GM19438 (cell line): ENCODE measurements at regions not wholly inside any gene's neighbourhood (a gene's known extent, or its start where the extent isn't known, plus 50 kb on each side); places are given as distances from the start of the nearest gene placed in this dataset.
"Not testable (repeated sequence)": the region's sequence is repeated elsewhere in the genome, so short reads cannot be mapped to it uniquely, and the experiment has no call there.

ENCODE experiments used
- ATAC-seq: cut with Tn5 transposase; IDR thresholded peaks from one replicate; pipeline ENCODE4 v1.9.1; 2021; ENCODE audit warnings: low read depth; ENCODE audit not compliant: unreplicated experiment

- no peak for ATAC-seq
Measured at GRCh38 chr9:110076894-110077725, 130.8 kb downstream of the C9orf152 start.

DNA sequence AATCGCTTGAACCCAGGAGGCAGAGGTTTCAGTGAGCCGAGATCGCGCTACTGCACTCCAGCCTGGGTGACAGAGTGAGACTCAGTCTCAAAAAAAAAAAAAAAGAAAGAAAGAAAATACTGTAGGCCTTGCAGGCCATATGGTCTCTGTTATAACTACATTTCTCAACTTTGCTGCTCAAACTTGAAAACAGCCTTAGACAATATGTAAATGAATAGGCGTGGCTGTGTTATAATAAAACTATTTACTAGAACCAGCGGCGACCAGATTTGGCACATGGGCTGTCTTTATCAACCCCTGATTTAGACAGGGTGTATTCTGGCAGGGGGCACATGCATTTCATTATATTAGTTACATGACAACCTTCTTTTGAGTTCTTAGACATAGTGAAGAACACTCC is 130.0 kb downstream of the C9orf152 start:
- ATAC-seq = no peak

GRCh38 chr9:110078604-110079003 is 129.4 kb downstream of the C9orf152 start:
- ATAC-seq = no peak

GRCh38 chr9:110081395-110081794 is 126.6 kb downstream of the C9orf152 start:
- no peak for ATAC-seq

DNA sequence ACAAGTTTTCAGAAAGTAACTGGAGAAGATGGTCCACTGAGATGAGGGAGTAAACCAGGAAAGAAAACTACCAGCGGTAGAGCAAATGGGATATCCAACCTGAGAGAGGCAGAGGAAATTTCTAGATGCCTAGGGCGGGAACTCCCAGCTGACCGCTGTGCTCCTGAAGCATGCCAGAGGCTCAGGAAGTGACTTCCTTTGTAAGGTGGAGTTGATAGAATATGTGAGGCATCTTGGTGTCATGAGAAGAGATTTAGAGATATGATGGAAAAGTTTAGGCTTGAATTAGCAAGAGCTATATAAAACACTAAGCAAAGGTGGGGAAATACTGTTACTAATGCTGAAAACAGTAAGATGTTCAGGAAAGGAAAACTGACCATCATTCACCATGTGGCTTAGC is 124.1 kb downstream of the C9orf152 start:
- no peak for ATAC-seq

DNA sequence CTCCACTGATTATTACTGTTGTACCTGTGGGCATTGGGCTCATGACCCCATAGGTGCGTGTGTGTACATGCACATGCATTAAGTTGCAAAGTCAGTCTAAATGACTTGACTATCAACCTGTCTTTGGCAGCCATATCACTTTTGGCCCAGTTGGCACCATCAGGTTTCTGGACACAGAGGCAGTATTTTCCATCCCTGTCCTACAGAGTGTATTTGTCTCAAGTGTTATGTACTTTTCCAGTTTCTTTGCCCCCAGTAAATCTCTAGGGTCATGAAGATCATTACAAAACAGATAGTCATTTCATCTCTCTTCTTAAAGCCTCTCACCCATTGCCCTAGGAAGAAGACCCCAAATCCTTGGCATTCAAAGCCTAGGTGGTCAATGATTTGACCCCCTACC is 121.4 kb downstream of the C9orf152 start:
- no peak for ATAC-seq

GRCh38 chr9:110087605-110088004 is 120.4 kb downstream of the C9orf152 start:
- no peak for ATAC-seq

DNA sequence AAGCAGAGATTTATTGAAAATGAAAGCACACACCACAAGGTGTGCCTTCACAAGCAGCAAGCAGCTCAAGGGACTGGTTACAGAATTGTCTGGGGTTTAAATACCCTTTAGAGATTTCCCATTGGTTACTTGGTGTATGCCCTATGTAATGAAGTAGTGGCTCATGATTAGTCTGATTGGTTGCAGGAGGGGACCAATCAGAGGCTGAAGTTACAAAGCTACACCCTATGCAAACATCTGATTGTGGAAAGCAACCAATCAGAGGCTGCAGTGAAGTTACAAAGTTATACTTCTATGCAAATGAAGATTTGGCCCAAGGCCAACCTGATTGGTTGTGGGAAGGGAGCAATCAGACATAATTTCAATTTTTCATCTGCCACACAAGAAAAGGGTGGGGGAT is 119.9 kb downstream of the C9orf152 start:
- ATAC-seq = no peak

DNA sequence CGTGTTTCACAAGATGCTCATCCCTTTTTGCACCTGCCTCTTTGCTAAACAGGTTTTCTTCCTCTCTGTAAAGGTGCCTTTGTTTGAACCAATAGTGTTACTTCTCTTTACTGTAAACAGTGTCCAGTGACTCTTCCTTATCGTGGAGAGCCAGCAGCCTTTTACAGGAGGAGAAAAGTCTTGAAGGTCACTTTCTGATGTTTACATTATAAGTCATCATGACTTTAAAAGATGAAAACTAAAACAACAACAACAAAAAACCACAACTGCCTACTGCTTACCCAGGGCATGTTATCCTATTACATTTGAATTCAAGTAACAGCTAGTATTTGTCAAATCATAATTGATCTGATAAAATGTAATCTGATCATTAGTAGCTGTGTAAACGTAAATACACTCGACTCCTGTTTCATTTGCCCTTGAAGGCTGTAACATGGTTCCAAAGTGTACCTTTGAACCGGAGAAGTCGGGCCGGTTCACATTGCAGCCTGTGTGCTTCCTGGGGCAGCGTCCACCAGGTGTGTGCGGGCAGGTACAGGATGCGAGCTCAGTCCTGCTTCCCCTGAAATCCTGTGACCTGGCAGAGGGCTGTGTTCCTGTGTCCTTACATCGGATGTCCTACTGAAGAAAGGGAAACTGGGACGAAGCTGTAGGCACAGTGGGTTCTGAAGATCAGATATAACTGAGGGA is 118.1 kb downstream of the C9orf152 start:
- no peak for ATAC-seq

DNA sequence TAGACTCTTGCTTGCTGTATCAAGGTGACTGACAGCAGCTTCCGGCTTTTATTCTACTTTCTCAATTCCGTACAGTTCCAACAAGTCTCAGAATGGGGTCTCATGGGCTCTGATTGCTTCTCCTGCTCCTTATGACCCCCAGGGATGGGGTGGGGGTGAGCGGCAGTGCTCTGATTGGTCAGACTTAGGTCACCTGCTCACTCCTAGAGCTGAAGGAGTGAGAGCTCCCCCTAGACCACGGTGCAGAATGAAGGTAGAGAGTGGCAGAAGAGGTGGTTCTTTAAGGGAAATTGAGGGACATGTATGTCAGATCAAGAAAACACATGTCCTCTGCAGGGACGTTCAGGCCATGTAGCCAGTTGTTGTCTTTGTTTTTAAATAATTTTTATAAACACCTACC is 115.2 kb downstream of the C9orf152 start:
- ATAC-seq = no peak

DNA sequence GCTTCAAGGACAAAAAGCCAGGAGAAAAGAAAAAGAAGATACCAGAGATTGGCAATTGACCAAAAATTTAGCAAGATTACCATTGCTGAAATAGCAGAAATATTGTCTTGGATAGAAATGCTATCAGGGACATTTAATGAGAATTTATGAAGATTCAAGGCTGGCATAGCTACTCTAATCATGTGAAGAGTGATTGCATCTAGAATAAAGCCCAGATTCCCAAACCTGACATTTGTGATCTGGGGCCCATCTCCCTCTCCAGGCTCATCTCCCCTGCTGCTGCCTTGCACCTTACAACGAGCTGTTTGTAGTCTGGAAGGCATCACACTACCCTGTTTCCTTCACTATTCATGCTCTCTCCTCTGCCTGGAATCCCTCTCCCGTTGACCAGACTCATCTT is 114.5 kb downstream of the C9orf152 start:
- no peak for ATAC-seq

GRCh38 chr9:110093871-110094270 is 114.1 kb downstream of the C9orf152 start:
- ATAC-seq = no peak

- ATAC-seq = no peak
Measured at GRCh38 chr9:110095161-110095595, 112.8 kb downstream of the C9orf152 start.

GRCh38 chr9:110095776-110096175 is 112.2 kb downstream of the C9orf152 start:
- no peak for ATAC-seq

DNA sequence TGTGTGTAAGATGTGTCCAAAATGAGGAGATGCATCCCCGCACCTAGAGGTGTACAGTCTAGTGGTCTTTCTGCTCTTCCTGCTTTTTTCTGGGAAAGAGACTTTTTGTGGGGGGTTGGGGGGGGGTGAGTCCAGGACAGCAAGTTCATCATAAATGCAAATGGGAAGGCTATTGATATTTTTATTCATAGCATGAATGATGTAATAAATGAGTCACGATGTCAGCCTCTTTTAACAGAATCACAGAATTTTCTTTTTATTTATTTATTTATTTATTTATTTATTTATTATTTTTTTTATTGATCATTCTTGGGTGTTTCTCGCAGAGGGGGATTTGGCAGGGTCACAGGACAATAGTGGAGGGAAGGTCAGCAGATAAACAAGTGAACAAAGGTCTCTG is 111.3 kb downstream of the C9orf152 start:
- not testable (repeated sequence) for ATAC-seq

DNA sequence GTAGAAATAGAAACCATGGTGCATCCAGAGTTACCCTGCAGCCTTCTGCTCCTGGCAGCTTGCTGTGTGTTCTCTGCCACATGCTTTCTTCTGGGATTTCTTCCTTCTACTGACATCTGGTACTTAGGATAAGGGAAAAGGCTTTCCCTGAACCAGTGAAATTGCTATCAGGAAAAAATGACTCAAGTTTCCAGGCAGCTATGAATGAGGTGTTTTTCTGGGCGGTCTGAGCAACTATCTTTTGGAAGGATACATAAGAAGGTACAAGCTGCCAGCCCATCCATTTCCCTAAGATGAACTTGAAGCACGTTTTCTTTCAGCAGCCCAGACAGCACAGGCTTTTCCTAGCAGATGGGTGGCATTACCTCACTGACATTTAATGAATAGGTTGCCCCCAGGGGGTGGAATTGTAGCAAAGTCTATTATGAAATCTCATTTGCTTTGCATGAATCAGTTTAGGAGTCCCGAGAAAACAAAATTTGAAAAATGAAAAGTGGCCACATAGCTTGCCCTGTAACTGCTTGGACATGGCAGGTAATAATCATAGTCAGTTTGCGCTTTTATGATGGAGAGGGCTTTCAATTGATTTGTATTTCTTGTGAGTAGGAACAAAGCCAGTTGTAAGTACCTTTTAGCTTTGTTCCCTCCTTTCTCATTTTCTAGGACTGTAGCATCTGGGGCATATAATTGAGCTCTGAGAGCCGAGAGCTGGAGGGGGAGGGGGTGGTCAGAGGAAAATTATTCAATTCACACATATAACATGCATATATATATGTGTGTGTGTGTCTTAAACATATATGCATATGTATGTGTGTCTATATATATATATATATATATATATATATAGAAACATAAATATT is 108.5 kb downstream of the C9orf152 start:
- no peak for ATAC-seq

DNA sequence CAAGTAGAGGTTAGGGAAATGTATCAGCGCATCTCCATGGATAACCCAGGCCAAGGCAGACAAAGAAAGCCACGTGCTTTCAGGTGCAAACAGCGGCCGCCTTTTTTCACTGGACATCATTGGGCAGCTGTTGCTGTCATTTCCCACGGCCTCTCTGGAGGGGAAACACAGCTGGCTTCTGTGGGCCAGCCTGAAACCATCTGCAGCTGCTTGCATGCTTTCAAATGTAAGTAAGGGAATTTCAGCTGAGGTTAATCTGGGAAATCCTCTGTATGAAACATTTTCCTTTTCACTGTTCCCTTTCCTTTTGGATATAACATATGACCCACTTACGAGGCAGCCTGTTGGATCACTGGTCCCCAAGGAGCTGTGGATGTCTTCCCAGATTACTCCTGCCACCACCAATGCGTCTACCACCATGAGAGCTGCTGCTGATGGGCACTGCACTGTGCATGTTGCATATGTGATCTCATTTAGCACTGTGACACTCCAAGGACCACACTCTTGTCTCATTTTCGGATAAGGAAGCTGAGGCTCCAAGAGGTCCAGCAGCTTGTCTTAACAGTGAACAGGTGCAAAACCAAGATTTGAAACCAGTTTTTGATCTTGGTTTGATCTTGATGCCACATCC is 106.3 kb downstream of the C9orf152 start:
- ATAC-seq = peak; percentile 80

DNA sequence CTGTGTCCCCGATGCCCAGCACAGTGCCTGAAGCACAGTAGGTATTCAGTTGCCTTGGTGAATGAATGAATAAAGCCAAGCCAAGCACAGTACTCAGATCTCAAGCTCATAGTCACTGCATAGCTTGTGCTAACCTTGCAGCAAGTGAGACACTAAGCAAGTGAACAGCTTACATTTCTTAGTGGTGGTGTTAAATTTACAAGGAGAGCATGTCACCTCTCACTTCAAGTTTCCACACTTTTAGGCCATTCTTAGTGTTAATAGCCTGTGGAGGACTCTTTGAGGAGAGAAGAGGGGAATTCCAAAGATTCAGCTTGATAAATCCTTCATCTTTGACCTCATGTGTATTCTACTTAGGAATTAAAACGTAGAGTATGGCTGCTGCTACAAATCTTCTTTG is 104.7 kb downstream of the C9orf152 start:
- ATAC-seq = no peak

DNA sequence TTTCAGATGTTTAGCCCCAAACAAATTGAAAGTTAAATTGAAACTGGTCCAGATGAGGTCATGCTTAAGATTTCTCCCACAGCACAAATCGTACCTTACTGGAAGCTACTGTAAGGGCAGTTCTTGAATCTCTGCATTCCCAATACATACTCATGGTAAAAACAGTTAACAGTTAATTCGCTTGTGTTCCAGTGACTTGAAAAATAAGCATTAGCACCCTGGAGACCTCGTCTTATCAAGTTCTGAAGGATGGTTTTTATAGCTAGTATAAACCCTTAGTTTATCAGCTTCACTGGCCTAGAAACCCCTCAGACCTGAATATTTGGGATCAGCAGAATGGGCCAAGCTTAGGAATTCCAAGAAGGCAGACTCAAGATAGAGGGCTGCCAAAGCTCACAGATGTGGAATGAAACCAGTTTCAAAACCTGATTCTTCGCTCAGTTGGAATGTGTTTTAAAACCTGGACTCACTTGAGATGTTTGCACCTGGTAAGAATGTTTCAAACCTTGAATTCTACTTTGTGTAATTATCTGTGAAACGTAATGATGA is 103.6 kb downstream of the C9orf152 start:
- no peak for ATAC-seq

DNA sequence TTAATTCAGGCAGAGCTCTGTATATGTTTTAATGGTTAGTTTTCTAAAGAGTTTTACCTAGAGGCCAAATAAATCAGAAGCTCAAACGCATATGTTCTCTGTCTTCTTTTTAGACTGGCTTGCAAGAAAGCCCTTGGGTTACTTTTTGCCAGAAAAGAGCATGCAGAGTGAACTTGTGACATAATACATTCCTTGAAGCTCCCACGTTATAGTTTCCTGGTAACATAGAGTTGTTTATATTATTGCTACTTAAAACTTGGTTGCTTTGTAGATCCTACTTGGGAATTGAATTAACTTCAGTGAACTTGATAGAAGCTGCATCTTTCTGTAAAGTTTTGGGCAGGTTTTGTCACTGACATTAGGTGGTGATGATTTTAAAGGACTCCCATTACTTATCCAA is 102.9 kb downstream of the C9orf152 start:
- no peak for ATAC-seq
